GM21717 (cell line): ENCODE measurements at regions not wholly inside any gene's neighbourhood (a gene's known extent, or its start where the extent isn't known, plus 50 kb on each side); places are given as distances from the start of the nearest gene placed in this dataset.

ENCODE experiments used
- ATAC-seq: cut with Tn5 transposase; IDR thresholded peaks from one replicate; pipeline ENCODE4 v1.9.1; 2021; ENCODE audit warnings: mild to moderate bottlenecking, moderate library complexity; ENCODE audit not compliant: unreplicated experiment

- ATAC-seq, result no peak
Observed at GRCh38 chr1:72851597-72851996, 569.3 kb upstream of the NEGR1 start.

GRCh38 chr1:72848997-72849396, 566.7 kb upstream of the NEGR1 start:
- no peak for ATAC-seq

GRCh38 chr1:72847651-72848050, 565.3 kb upstream of the NEGR1 start:
- ATAC-seq, result no peak

- no peak for ATAC-seq
Observed at GRCh38 chr1:72846476-72847278, 564.3 kb upstream of the NEGR1 start.

- ATAC-seq, result no peak
Observed at GRCh38 chr1:72845981-72846380, 563.6 kb upstream of the NEGR1 start.

GRCh38 chr1:72845381-72845780, 563.0 kb upstream of the NEGR1 start:
- no peak for ATAC-seq

- ATAC-seq, result no peak
Observed at GRCh38 chr1:72837781-72838180, 555.4 kb upstream of the NEGR1 start.

- no peak for ATAC-seq
Observed at GRCh38 chr1:72830606-72831390, 548.5 kb upstream of the NEGR1 start.

- ATAC-seq, result no peak
Observed at GRCh38 chr1:72827278-72827677, 544.9 kb upstream of the NEGR1 start.

- no peak for ATAC-seq
Observed at GRCh38 chr1:72804541-72804940, 522.2 kb upstream of the NEGR1 start.

- no peak for ATAC-seq
Observed at GRCh38 chr1:72781038-72781437, 498.7 kb upstream of the NEGR1 start.

GRCh38 chr1:72780212-72780611, 497.9 kb upstream of the NEGR1 start:
- no peak for ATAC-seq

GRCh38 chr1:72777918-72778317, 495.6 kb upstream of the NEGR1 start:
- ATAC-seq, result no peak

- ATAC-seq, result no peak
Observed at GRCh38 chr1:72763481-72763880, 481.1 kb upstream of the NEGR1 start.

- ATAC-seq, result no peak
Observed at GRCh38 chr1:72759486-72759885, 477.1 kb upstream of the NEGR1 start.

- no peak for ATAC-seq
Observed at GRCh38 chr1:72757843-72758242, 475.5 kb upstream of the NEGR1 start.

GRCh38 chr1:72745413-72745812, 463.1 kb upstream of the NEGR1 start:
- ATAC-seq, result no peak

- no peak for ATAC-seq
Observed at GRCh38 chr1:72734415-72734814, 452.1 kb upstream of the NEGR1 start.

GRCh38 chr1:72724951-72725861, 442.9 kb upstream of the NEGR1 start:
- no peak for ATAC-seq

GRCh38 chr1:72705921-72706320, 423.6 kb upstream of the NEGR1 start:
- no peak for ATAC-seq

GRCh38 chr1:72704841-72705477, 422.6 kb upstream of the NEGR1 start:
- no peak for ATAC-seq
